ENCODE measurements at regions not wholly inside any gene's neighbourhood (a gene's known extent, or its start where the extent isn't known, plus 50 kb on each side); places are given as distances from the start of the nearest gene placed in this dataset.

DNA sequence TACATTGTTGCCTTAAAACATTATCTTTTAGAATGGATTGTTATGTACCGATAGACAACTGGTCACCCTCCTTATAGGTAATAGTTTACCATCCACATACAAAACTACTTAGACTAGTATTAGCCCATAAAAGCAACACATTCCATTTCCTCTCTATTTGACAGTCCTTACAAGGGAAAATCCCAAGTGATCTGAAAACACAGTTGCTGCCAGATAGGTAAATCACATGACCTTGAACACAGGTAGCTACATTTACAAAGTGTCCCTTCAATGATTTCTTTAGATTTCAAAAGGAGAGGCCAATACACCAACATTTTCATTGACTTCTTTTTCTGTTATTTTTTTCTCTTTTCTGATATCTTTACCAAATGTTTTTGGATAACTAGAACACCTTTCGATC lies 102.9 kb upstream of the SMYD2 start:
- H3K9me3 ChIP-seq, result no peaks in the 10 kb centered on the region
- no peaks in the 10 kb centered on the region for H3K36me3 ChIP-seq
- no peak overlapping the region for H3K4me3 ChIP-seq
- DNase-seq (ENCODE audit: low spot score) (no peak), ATAC-seq (ENCODE audit: insufficient number of reproducible peaks, low FRiP score, low read depth) (no peak)
- no peaks in the 10 kb centered on the region for H3K4me1 ChIP-seq (ENCODE audit: control insufficient read depth in 1 of 2, low read depth in 2 of 2)
- H3K27me3 ChIP-seq (replicated peaks; ENCODE audit: insufficient read depth), result no peaks in the 10 kb centered on the region
- no peak overlapping the region for H3K27ac ChIP-seq
- TF ChIP-seq, protein P1, sequence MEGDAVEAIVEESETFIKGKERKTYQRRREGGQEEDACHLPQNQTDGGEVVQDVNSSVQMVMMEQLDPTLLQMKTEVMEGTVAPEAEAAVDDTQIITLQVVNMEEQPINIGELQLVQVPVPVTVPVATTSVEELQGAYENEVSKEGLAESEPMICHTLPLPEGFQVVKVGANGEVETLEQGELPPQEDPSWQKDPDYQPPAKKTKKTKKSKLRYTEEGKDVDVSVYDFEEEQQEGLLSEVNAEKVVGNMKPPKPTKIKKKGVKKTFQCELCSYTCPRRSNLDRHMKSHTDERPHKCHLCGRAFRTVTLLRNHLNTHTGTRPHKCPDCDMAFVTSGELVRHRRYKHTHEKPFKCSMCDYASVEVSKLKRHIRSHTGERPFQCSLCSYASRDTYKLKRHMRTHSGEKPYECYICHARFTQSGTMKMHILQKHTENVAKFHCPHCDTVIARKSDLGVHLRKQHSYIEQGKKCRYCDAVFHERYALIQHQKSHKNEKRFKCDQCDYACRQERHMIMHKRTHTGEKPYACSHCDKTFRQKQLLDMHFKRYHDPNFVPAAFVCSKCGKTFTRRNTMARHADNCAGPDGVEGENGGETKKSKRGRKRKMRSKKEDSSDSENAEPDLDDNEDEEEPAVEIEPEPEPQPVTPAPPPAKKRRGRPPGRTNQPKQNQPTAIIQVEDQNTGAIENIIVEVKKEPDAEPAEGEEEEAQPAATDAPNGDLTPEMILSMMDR (IDR thresholded peaks at IDR 0.05), result no peak

DNA sequence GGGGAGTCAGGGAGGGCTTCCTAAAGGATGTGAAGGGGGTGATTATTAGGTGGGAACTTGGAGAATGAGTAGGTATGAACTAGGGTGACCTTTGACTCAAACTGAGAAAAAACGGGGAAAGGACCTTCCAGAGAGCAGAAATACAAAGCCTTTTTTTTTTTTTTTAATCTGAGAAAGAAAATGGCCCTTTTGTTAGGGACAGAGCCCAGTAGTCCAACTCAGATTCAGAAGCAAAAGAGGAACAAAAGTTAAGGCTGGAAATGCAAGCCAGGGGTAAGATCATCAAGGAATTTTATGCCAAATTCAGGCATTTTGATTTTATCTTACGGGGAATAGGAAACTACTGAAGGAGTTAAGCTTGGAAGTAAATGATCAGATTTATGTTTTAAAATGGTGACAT lies 96.0 kb upstream of the SMYD2 start:
- DNase-seq (ENCODE audit: low spot score) (no peak), ATAC-seq (ENCODE audit: insufficient number of reproducible peaks, low FRiP score, low read depth) (no peak)
- Histone ChIP-seq H3K9me3 (no peaks in the 10 kb centered on the region), H3K4me1 (ENCODE audit: control insufficient read depth in 1 of 2, low read depth in 2 of 2) (peaks cover 4 to 7% of the 10 kb centered on the region in 2 donors), H3K4me3 (no peak overlapping the region), H3K27ac (no peak overlapping the region), H3K27me3 (replicated peaks; ENCODE audit: insufficient read depth) (no peaks in the 10 kb centered on the region), H3K36me3 (no peaks in the 10 kb centered on the region)
- TF ChIP-seq, protein P1 (IDR thresholded peaks at IDR 0.05), result no peak

DNA sequence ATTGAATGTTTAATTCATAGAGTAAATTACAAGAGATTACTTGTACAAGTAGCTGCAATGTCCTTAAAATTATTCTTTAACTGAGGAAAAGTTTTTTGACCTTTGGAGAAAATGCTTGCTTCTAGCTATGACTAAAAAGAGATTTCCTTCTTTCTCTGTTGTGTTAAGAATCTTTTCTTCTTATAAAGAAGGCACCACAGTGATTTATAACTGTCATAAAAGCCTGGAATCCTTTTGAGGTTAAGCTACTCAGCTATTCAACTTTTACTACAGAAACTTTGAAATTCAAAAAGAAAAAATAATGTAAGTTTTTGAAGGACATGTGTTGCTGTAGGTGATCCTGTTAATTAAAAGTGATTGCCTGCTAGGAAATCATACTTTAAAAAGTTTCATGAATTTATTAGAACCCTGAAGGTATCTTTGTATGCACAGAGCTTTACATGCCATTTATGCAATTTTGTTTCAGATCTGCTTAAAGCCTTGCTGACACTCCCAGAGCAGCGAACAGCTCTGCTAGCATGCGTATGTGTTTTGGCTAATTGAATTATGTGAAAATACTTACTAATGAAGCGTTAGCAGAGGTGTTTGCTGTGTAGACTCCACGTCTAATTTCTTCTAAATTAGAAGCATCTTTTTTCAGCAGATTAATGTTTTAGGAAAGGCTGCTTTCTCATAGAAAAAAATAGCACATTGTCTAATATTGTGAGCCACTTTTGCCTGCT lies 94.7 kb upstream of the SMYD2 start:
- DNase-seq (ENCODE audit: low spot score) (no peak), ATAC-seq (ENCODE audit: insufficient number of reproducible peaks, low FRiP score, low read depth) (no peak)
- TF ChIP-seq, protein P1 (IDR thresholded peaks at IDR 0.05), result no peak
- Histone ChIP-seq H3K9me3 (no peaks in the 10 kb centered on the region), H3K27ac (no peak overlapping the region), H3K4me1 (ENCODE audit: control insufficient read depth in 1 of 2, low read depth in 2 of 2) (peaks cover 4 to 7% of the 10 kb centered on the region in 2 donors), H3K4me3 (no peak overlapping the region), H3K27me3 (replicated peaks; ENCODE audit: insufficient read depth) (no peaks in the 10 kb centered on the region), H3K36me3 (no peaks in the 10 kb centered on the region)

DNA sequence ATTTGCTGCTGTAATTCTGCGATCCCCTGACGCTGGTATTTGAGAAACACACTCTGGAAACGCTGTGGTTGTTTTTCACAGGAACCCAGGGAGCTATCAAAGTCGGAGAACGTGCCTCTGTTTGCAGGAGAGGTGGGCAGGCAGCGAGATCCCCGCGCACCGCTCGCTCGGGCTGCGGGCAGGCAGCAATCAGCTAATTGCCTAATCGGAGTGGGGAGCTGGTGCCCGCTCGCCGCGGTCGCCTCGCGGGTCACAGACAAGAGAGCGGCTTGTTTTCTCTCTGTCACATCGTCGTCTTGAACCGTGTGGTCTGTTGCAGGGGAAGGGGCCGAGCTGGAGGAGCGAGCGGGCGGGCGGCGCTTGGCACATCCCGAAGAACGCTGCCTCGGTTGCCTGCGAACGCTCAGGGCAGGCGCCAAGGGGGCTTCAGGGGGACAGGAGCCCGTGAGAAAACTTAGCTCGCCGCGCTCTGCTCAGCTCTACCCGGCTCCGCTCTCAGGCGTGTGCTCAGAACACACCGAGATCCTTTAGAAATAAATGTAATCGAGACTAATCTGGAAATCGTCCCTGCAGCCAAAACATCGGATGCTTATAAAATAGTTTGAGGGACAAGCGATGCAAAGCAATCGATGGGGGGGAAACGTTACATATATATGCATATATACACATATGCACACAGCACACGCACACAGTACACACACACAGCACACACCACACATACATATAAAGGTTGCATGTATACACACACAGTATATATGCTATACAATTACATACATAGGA lies 93.6 kb upstream of the SMYD2 start:
- DNase-seq (ENCODE audit: low spot score), result no peak
- no peak for ATAC-seq (ENCODE audit: insufficient number of reproducible peaks, low FRiP score, low read depth)
- no peaks in the 10 kb centered on the region for H3K27me3 ChIP-seq (replicated peaks; ENCODE audit: insufficient read depth)

DNA sequence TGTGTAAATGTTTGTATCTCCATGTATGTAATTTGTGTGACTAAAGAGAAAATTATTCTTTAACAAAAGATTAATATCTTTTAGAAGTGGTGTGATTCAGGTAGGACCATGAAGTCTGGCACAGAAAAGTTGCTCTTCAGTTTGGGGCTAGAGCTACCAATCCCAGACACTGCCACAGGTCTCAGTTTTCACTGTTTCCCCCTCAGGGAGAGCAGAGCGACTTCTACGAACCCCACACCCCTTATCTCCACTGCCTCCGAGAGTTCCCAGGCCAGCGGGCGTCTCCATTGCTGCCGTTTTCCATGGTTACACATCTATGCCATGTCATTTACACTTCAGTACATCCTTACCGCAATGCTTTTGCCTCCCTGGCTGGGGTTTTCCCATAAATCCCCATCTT lies 93.0 kb upstream of the SMYD2 start:
- Histone ChIP-seq H3K4me1 (ENCODE audit: control insufficient read depth in 1 of 2, low read depth in 2 of 2) (peaks cover 4 to 7% of the 10 kb centered on the region in 2 donors), H3K4me3 (no peak overlapping the region), H3K9me3 (no peaks in the 10 kb centered on the region), H3K27me3 (replicated peaks; ENCODE audit: insufficient read depth) (no peaks in the 10 kb centered on the region), H3K27ac (no peak overlapping the region), H3K36me3 (no peaks in the 10 kb centered on the region)
- ATAC-seq (ENCODE audit: insufficient number of reproducible peaks, low FRiP score, low read depth) (no peak), DNase-seq (ENCODE audit: low spot score) (no peak)
- TF ChIP-seq, protein P1 (IDR thresholded peaks at IDR 0.05), result no peak

More for the DNA sequence above, 93.6 kb upstream of the SMYD2 start:
- Histone ChIP-seq H3K9me3 (no peaks in the 10 kb centered on the region), H3K27ac (no peak overlapping the region), H3K4me3 (peak overlapping the region; percentile 41), H3K36me3 (no peaks in the 10 kb centered on the region), H3K4me1 (ENCODE audit: control insufficient read depth in 1 of 2, low read depth in 2 of 2) (peaks cover 4 to 7% of the 10 kb centered on the region in 2 donors)
- TF ChIP-seq, protein P1 (IDR thresholded peaks at IDR 0.05), result no peak
